ENCODE measurements at regions not wholly inside any gene's neighbourhood (a gene's known extent, or its start where the extent isn't known, plus 50 kb on each side); places are given as distances from the start of the nearest gene placed in this dataset.

GRCh38 chr2:205860885-205861284 lies 178.6 kb downstream of the NRP2 start:
- TF ChIP-seq CTCF (IDR thresholded peaks at IDR 0.05) (no peak), EP300 (IDR thresholded peaks at IDR 0.05) (no peak)

Measured in sigmoid colon (tissue), 4 donors.